ENCODE measurements at regions not wholly inside any gene's neighbourhood (a gene's known extent, or its start where the extent isn't known, plus 50 kb on each side); places are given as distances from the start of the nearest gene placed in this dataset.

DNA sequence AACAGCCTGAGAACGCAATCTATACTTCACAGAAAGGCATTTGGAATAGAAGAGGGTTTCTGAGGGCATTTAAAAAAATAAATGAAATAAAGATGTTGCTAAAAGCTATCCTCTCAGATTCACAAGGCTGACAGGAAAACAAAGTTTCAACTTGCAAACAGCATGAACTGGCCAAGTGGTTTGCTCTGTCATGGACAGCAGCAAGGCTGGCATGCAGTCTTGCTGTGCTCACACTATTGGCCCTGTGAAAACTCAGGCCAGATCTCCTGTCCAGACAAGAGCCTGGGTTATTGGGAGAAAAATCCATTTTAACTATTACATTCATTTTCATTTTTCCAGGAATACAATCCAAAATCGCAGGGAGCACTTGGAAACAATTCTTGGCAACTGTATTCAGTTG, 506.2 kb upstream of the SLC35B3 start:
- Mint-ChIP-seq H3K36me3 (ENCODE audit: insufficient read depth in 1 of 3, low read depth in 3 of 3) (no peaks in the 10 kb centered on the region), H3K27ac (no peak overlapping the region)

More for the DNA sequence above, 506.2 kb upstream of the SLC35B3 start:
- Histone ChIP-seq H3K4me1 (ENCODE audit: insufficient read depth, low read length) (no peaks in the 10 kb centered on the region; the same call in 1 of the 2 replicates), H2BK20ac (ENCODE audit: low read depth, low read length, poor library complexity, severe bottlenecking) (no peak overlapping the region), H3K14ac (ENCODE audit: insufficient read depth, low read length) (no peak overlapping the region), H2BK12ac (ENCODE audit: insufficient read length, low read depth, low read length) (no peak overlapping the region), H3K18ac (ENCODE audit: insufficient read length, low read depth, low read length) (no peak overlapping the region), H2BK120ac (ENCODE audit: low read depth, low read length, poor library complexity, severe bottlenecking) (no peak overlapping the region), H2AK5ac (ENCODE audit: insufficient read length, low read length) (no peak overlapping the region), H3K4me2 (ENCODE audit: insufficient read depth, insufficient read length, low read length) (no peak overlapping the region), H3K4ac (ENCODE audit: low read depth, low read length) (no peak overlapping the region), H3T11ph (ENCODE audit: low read length) (no peak overlapping the region), H3K56ac (ENCODE audit: insufficient read length, low read depth, low read length) (no peak overlapping the region), H2BK5ac (ENCODE audit: insufficient read length, low read length) (no peak overlapping the region), H3K23me2 (ENCODE audit: insufficient read length, low read depth, low read length, poor library complexity, severe bottlenecking) (no peaks in the 10 kb centered on the region), H3K9me3 (ENCODE audit: control insufficient read depth, low read depth, low read length) (no peaks in the 10 kb centered on the region), H4K8ac (replicated peaks; ENCODE audit: insufficient read length, low read depth, low read length) (no peak overlapping the region), H3K79me1 (ENCODE audit: insufficient read depth, low read depth, low read length, poor library complexity, severe bottlenecking) (no peaks in the 10 kb centered on the region), H3K79me2 (ENCODE audit: insufficient read depth, low read length) (no peaks in the 10 kb centered on the region), H4K91ac (ENCODE audit: insufficient read length, low read depth, low read length) (no peak overlapping the region), H4K5ac (ENCODE audit: insufficient read length, low read depth, low read length) (no peak overlapping the region), H3K9ac (ENCODE audit: extremely low read depth, insufficient read length, low read length) (no peak overlapping the region), H2AFZ (ENCODE audit: low read length) (no peak overlapping the region), H2BK15ac (ENCODE audit: low read depth, low read length) (no peak overlapping the region), H3K27me3 (ENCODE audit: insufficient read depth, low read length) (no peaks in the 10 kb centered on the region), H3K23ac (ENCODE audit: insufficient read length, low read depth, low read length) (no peak overlapping the region), H3K27ac (ENCODE audit: insufficient read length, low read depth, low read length) (no peak overlapping the region), H4K20me1 (ENCODE audit: control insufficient read depth, insufficient read depth, insufficient read length) (no peaks in the 10 kb centered on the region)
- WGBS (ENCODE audit: extremely low coverage, insufficient read length, low lambda C conversion rate) = no CpG with 5 or more reads among the region's 2 CpGs
- no peaks in the 10 kb centered on the region for H3K27me3 Mint-ChIP-seq (ENCODE audit: low read depth)
- peaks cover 2 to 3% of the 10 kb centered on the region in 2 experiments; a peak in 3 of 5 replicates for H3K9me3 Mint-ChIP-seq
- TF ChIP-seq, protein P1, sequence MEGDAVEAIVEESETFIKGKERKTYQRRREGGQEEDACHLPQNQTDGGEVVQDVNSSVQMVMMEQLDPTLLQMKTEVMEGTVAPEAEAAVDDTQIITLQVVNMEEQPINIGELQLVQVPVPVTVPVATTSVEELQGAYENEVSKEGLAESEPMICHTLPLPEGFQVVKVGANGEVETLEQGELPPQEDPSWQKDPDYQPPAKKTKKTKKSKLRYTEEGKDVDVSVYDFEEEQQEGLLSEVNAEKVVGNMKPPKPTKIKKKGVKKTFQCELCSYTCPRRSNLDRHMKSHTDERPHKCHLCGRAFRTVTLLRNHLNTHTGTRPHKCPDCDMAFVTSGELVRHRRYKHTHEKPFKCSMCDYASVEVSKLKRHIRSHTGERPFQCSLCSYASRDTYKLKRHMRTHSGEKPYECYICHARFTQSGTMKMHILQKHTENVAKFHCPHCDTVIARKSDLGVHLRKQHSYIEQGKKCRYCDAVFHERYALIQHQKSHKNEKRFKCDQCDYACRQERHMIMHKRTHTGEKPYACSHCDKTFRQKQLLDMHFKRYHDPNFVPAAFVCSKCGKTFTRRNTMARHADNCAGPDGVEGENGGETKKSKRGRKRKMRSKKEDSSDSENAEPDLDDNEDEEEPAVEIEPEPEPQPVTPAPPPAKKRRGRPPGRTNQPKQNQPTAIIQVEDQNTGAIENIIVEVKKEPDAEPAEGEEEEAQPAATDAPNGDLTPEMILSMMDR (conservative IDR thresholded peaks at IDR 0.05) = no peak
- no peak overlapping the region for H3K4me3 Mint-ChIP-seq
- no peak for DNase-seq
- peaks cover 0 to 3% of the 10 kb centered on the region in 2 experiments; a peak in 2 of 4 replicates for H3K4me1 Mint-ChIP-seq

Measured in H9 (cell line).